MV-4-11 (cell line): ENCODE measurements at regions not wholly inside any gene's neighbourhood (a gene's known extent, or its start where the extent isn't known, plus 50 kb on each side); places are given as distances from the start of the nearest gene placed in this dataset.
"Not testable (repeated sequence)": the region's sequence is repeated elsewhere in the genome, so short reads cannot be mapped to it uniquely, and the experiment has no call there.

Experiments used
- DNase-seq: peaks from one replicate; lab custom pipeline; 2025; lab: John Stamatoyannopoulos, UW

DNA sequence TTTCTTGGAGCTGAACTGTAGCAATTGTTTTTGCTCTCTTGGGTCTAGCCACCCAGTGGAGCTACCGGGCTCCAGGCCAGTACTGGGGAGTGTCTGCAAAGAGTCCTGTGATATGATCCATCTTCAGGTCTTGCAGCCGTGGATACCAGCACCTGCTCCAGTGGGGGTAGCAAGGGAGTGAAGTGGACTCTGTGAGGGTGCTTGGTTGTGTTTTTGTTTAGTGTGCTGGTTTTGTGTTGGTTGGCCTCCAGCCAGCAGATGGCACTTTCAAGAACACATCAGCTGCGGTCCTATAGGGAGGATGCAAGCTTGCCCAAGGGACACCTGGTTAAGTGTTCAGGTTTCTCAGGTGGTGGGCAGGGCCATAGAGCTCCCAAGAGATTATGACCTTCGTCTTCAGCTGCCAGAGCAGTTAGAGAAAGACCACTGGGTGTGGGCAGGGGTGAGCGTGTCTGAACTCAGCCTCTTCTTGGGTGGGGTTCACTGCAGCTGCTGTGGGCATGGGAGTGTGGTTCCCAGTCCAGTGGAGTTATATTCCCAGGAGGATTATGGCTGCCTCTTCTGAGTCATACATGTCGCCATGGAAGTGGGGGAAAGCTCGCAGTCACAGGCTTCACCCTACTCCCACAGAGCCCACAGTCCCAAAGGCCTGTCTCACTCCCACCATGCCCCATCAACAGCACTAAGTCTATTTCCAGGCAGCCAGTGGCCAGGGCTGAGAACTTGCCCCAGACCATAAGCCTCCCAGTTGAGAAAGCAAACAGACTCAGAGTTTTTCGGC is 811.6 kb downstream of the GLUD2 start:
- DNase-seq: no peak

DNA sequence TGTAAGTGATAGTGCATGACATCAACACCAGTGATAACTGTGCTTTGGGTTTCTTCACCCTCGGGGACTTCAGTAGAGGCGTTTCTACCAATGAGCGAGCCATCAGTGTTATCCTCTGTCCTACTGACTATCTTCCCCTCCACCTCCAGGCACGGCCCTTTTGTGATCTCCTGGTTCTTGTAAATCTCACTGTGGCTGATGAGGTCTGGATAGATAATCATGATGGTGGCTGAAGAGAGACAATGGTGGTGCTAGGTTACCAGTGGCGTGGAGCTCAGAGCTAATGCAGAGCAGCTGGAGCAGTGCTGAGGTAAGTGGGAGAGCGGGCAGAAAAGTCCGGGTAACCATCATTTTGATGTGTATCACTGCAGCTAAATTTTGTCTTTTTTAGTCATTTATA is 816.6 kb downstream of the GLUD2 start:
- DNase-seq: no peak

DNA sequence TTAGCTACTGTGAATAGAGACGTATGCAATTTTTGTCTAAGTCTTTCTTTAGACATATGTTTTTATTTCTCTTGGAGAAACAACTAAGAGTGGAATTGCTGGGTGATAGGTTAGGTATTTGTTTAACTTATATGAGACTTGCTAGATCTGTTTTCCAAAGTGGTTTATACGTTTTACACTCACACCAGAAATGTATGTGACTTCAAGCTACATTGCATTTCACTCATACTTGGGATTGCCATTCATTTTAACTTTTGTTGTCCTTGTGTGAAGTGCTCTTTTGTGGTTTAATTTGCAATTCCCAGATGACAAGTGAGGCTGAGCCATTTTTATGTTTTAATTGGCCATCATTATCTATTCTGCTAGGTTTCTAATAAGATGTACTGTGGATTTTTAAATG is 817.2 kb downstream of the GLUD2 start:
- DNase-seq: no peak

DNA sequence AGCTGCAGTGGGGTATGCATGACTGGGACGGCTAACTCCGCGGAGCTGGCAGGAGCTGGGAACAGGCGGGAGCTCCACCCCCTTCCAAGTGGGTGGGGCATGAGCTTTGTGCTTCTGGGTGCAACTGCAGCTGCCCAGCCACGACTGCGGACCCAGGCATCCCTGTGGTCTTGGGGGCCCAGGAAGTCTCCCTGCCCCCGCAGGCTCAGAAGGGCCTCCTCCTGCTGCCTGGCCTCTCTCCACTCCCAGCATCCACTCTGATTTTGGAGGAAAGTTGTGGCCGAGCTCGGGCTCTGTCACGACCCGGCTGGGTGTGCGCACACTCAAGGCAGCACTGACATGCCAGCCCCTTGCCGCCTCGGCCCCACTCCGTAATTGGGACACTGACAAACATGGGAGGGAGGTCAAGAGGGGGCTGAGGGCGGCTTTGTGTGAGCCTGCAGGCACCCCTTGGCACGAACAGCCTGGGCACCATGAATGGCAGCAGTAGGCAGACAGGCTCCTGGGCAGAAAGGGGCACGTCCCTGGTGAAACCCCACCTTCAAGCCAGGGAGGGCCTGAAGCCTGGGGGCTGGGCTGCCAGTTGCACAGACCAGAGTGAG is 822.6 kb downstream of the GLUD2 start:
- DNase-seq: no peak

DNA sequence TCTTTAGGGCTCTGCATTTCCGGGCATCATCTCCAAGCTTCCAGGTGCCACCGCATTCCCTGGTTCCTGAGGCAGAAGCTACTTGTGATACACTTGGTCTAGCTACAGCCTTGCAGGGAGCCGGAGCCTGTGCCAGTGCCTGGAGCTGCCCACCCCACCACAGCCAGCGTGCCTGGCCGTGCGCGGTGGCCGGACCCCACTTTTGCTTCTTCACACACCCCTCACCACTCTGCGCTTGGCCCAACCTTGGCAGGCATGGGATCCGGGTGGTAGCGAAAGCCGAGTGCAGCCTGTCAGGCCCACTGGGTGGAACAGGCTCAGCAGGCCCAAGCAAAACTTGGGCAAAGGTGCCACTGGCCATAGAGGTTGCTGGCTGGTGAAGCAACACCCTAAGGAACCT is 823.7 kb downstream of the GLUD2 start:
- no peak for DNase-seq

DNA sequence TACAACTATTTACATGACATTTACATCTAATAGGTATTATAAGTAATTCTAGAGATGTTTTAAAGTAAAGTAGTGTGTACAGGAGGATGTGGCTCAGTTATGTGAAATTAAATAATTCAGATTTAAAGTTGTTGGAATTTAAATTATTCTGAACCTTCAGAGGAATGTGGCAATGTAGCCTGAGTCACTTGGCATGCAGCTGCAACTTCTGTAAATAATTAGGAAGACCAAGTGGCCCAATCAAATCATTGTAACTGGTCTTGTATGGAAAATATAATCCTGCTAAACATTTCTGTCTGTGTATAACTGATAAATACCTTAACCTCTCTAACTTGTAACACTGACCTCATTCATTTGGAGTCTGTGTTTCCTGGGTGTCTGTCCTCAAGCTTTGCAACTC is 828.9 kb downstream of the GLUD2 start:
- peak; percentile 1 for DNase-seq

DNA sequence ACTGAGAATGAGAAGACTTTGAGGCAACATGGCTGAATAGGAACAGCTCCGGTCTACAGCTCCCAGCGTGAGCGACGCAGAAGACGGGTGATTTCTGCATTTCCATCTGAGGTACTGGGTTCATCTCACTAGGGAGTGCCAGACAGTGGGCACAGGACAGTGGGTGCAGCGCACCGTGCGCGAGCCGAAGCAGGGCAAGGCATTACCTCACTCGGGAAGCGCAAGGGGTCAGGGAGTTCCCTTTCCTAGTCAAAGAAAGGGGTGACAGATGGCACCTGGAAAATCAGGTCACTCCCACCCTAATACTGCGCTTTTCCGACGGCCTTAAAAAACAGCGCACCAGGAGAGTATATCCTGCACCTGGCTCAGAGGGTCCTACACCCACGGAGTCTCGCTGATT is 829.9 kb downstream of the GLUD2 start:
- DNase-seq: not testable (repeated sequence)

DNA sequence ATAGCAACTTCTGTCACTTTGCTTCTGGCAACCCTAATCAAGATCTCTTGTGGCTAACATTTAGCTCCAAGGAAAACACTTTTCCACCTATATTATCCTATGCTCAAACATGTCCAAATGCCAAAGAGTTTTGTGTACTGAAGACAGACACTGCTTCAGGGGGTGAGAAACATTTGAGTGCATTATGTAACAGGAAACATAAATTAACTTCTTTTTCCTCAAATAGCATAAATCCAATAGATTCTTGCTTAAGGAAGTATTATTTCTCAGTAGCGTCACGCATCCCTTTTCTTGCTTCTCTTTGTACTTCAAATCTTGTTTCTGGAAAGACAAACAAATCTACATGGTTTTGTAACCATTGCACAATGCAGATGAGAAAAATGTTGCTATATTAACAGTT is 839.1 kb downstream of the GLUD2 start:
- DNase-seq: peak; percentile 89

DNA sequence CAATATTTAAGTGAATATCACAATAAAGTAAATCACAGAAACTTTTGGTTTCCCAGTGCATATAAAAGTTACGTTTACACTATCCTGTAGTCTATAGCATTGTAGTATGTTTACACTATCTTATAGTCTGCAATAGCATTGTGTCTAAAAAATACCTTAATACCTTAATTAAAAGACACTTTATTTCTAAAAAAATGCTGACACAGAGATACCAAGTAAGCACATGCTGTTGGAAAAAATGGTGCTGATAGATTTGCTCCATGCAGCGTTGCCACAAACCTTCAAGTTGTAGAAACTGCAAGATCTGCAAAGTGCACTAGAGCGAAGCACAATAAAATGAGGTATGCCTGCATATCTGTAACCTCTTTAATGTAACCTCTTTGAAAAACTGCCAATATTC is 847.3 kb downstream of the GLUD2 start:
- no peak for DNase-seq

DNA sequence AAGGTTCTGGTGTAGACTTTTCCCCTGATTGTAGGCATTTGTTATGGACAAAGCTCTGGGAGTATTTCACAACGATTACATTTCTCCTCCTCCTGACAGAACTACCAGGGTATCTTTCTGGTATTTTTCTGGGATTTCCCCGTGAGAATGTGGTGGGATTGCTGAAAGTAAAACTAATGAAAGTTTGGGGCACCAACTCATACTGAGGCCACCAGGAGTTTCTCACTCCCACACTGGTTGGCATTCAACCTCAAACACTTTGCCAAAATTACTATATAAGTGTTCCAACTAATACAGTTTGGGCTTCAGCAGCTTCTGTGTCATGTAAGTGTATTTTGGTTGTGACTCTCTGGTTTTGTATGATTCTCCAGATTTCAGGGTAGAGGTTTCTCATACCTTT is 855.1 kb downstream of the GLUD2 start:
- no peak for DNase-seq

DNA sequence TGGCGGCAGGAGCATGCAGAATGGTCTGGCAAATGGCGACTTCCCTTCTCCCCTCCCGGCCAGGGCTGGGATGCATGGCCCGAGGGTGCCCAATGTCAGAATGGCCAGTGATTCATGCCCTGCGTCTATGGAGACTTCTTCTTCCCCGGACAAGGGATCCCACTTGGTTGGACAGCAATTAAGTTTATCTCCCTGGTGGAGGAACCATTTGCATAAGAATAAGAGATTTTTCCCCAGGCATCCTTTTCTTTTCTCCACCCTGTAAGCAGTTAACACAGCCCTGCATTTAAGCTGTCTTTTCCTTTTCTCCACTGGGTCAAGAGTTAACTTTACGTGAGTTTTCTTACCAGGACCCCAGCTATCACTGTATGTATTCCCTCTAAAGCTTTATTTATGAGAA is 856.6 kb downstream of the GLUD2 start:
- no peak for DNase-seq

DNA sequence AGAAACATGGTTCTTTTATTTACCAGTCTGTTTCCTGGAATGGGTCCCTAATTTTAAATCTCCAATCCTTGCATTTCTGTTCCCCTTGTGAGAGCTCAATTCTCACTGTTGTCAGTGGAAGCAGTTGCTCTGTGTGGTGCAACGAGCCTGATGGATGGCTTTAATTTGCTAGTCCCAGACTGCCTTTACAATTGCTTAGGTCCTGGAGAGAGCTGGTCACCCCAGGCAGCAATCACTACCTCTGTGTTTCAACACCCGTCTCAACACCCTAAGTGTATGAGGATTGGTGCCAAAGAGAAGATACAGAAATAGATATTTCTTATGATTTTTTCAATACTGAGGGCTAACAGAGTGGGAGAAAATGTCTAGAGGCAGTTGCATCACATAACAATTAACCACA is 873.8 kb downstream of the GLUD2 start:
- peak; percentile 11 for DNase-seq

DNA sequence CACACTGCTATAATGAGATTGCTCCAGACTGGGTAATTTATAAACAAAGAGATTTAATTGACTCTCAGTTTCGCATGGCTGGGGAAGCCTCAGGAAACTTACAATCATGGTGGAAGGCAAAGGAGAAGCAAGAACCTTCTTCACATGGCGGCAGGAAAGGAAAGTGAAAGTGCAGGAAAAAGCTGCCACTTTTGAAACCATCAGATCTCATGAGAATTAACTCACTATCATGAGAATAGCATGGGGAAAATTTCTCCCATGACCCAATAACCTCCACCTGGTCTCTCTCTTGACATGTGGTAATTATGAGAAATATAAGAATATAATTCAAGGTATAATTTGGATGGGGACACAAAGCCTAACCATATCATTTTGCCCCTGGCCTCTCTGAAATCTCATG is 884.2 kb downstream of the GLUD2 start:
- peak; percentile 3 for DNase-seq

DNA sequence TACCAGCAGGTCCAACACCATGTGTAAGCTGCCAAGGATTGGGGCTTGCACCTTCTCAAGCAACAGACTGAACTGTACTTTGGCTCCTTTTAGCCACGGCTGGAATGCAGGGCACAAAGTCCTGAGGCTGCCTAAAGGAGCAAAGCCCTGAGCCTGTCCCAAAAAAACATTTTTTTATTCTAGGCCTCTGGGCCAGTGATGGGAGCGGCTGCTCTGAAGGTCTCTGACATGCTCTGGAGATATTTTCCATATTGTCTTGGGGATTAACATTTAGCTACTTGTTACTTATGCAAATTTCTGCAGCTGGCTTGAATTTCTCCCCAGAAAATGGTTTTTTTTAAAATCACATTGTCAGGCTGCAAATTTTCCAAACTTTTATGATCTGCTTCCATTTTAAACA is 885.3 kb downstream of the GLUD2 start:
- no peak for DNase-seq

DNA sequence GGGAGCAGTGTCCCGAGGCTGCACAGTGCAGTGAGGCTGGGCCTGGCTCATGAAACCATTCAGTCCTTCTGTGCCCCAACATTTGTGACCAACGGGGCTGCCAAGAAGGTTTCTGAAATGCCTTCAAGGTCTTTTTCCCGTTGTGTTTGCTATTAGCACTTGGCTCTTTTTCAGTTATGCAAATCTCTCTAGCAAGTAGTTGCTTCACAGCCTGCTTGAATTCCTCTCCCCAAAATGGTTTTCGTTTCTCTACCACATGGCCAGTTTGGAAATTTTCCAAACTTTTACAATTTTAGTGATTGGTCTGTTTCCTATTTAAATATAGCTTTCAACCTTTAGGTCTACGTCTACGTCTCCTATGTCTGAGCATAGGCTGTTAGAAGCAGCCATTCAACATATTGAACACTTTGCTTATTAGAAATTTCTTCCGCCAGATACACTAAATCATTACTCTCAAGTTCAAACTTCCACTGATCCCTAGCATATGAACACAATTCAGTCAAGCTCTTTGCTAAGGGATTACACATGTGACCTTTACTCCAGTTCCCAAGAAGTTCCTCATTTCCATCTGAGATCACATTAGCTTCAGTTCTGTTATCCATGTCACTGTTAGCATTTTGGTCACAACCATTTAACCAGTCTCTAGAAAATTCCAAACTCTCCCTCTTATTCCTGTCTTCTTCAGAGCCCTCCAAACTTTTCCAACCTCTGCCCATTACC is 901.8 kb downstream of the GLUD2 start:
- DNase-seq: peak; percentile 39

DNA sequence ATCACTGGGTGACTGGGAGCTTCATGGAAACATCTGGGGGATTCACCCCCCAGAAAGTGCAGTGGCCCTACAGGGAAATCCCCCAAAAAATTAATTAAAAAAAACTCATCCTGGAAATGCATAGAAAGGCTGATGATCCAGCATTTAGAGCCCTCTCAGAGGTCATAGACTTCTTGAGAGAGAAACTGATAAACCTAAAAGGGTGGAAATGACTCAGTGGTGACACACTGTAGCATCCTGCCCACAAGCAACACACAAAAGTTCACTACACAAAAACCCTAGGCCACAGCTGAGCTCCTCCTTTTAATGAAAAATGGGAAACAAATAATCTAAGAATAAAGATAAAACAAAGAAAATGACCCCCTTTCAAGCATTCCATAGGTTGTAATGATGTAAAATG is 911.5 kb downstream of the GLUD2 start:
- DNase-seq: peak; percentile 24

DNA sequence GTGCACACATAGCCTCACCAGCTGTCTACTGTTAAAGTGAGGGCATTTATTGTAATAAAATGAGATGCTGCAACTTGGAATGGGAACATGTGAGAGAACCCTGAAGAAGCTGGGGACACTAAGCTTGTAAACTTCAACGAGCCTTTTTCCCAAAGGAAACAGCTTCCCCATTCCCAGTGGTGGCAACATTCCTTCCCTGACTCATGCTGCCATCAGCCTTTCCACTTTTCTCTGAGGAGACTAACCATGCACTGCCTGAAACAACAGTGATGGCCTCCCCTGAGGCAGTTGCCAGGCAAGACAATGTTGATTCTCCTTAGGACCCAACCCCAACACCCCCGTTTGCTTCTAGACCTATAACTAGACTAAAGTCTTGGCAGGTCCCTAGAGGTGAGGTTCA is 928.3 kb downstream of the GLUD2 start:
- no peak for DNase-seq

DNA sequence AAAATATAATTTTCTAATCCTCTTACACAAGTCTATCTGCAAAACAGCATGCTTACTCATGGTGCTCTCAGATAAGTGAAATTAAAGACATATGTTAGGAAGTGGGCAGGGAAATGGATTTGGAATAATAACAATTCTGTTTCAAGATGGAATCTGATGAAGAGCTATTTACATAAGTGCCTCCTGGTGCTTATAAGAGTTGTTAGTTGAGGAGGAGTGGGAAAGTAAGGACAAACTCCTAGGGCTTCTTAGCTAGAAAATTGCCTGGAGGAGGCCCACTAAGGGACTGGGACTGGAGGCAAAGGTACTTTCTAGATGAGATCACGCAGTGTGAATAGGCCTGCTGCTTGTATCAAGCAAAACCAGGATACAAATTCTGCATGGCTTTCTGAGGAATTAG is 939.8 kb downstream of the GLUD2 start:
- DNase-seq: no peak

DNA sequence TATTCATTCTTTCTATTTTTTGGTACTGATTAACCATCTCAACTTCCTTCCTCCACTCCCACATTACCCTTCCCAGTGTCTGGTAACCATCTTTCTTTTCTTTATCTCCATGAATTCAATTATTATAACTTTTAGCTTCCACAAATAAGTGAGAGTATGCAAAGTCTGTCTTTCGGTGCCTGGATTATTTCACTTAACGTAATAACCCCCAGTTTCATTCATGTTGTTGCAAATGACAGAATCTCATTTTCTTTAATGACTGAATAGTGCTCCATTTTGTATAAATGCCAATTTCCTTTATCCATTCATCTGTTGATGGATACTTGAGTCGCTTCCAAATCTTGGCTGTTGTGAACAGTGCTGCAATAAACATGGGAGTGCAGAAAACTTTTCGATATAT is 940.4 kb downstream of the GLUD2 start:
- DNase-seq: no peak

DNA sequence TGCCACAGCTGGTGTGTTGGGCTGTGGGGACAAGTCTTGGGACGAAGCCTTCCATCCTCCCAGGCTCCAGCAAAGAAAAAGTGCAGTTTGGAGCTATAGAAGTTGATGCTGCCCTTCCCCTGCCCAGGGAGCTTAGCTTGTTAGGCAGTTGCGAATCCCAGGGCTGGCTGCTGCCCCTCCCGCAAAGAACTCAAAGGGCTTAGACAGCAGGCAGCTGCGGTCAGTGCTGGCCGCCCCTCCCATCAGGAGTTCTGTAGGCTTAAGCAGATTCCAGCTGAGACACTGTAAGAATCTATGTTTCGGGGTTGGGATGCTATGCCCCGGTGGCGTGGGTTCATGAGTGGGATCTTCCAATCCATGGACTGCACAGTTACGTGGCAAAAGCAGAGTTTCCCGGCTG is 956.7 kb downstream of the GLUD2 start:
- DNase-seq: no peak

DNA sequence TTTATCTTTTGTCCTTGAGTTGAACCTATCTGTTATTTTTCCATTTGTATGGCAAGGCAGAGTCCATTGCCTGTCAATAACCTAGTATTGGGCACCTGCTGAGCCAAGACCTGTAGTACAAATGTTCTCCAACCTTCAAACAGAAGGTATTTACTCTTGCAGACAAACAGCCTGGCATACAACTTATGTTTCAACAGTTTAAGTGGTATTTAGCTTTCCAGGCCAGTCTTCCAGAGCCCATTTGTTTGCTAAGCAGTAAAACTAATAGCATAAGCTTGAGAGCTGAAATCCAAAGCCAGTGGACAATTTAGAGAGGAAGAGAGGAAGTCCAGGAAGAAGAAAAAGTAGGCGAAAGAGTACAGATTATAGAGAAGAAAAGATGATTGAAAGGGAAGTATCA is 979.3 kb downstream of the GLUD2 start:
- DNase-seq: no peak

DNA sequence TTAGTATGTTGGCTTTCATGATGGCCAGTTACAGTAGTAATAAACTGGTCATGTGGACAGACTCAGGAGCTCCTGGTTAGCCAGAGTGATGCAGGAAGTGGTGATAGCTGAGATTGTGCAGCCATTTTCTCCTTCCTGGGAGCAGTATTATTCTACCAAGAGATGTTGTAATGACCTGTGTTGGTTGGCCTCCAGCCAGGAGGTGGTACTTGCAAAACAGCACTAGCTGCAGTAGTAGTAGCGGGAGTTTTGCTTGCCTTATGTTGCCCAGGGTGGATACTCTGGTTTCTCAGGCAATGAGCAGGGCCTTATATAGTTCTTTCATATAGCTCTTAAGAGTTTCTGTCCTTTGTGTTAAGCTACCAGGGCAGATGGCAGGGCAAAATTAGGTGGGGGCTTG is 998.8 kb downstream of the GLUD2 start:
- peak; percentile 42 for DNase-seq

DNA sequence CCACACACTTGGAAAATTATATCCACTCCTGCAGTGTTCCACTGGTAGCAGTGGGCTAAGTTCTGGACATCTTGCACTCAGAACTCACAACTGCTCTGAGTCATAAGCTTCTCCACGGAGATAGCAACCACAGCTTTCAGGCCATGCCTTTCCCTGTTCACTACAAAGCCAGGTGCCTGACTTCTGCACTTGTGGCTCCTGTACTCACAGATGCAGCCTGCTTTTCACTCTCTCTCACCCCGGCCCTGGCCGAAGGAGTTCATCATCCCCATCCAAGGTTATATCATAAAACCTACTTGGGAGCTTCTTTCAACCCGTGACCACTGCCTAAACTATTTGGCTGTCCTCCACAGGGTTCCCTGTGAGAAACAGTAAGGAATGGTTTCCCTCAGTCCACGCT is 999.4 kb downstream of the GLUD2 start:
- no peak for DNase-seq
